IPS-NIHi11 (cell line): ENCODE measurements at regions not wholly inside any gene's neighbourhood (a gene's known extent, or its start where the extent isn't known, plus 50 kb on each side); places are given as distances from the start of the nearest gene placed in this dataset.
"Not testable (repeated sequence)": the region's sequence is repeated elsewhere in the genome, so short reads cannot be mapped to it uniquely, and the experiment has no call there.

Experiments
- DNase-seq: peaks from one replicate; pipeline ENCODE4 v3.0.0; 2012; ENCODE audit warnings: mixed read lengths, low spot score

DNA sequence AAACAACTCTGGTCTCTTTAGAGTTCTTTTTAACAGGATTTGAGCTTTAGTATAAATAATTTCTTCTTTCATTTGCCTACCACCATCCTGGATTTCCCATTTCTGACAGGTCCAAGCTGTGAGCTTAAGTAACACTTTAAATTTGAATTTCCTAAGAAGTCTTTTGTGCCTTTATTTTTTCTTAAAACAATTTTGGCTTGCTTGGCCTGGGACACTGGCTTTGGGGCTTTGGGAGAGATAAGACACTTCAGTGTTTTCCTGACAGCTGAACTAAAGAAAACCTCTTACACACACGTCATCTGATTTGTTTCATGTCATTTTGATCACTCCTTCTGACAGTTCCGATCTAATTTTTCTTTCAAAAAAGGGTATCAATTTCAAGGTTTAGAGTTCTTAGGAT lies 121.3 kb upstream of the BMPER start:
- DNase-seq: no peak

DNA sequence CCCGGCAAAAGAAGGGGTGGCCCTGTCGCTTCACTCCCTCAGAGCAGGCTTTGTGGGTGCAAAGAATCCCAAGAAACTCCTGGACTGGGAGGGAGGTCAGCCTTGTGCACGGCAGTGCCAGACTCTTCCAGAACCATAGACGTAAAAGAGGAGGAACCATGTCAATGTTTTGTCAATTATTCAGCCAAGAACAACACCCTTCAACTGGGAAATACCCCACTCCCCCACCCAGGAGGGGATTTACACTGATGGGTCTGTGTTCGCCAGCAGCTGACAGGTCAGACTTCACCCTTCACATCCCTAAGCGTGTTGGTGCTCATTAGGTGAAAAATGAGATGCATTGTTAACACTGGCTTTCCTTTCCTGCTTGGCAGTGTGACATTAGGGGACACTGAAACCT lies 116.8 kb upstream of the BMPER start:
- DNase-seq: no peak

DNA sequence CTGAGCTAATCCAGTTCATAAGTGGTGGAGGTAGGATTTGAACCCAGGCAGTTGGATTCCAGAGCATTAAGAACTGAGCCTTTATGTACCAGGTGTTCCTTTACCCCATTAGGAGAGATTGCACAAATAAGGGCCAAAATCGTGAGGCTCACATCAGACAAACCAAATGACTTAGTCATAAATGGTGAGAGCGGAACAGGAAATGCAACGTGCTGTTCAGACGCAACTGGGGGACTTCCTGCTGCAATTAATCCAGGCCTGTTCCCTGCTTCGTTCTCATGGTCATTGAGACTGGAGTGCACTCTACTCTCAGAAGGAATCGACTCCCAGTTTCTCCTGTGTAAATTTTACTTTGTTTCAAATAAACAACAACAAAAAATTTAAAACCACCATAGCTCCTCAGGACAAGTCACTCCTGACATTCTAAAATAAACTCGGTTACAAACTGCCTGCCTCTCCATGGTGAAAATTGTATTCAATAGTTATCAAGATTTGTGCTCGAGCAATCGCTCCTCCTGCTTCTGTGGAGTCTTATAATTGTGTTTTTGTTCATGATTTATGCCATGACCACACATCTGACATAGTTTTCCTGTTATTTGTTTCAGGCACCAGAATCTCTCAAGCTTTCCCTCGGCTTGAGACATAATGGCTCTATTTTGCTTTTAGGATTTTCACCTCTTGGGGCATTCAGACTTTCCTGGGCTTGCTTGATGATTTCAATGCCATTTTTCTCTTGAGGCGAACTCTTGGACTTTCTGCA lies 115.3 kb upstream of the BMPER start:
- DNase-seq: no peak

DNA sequence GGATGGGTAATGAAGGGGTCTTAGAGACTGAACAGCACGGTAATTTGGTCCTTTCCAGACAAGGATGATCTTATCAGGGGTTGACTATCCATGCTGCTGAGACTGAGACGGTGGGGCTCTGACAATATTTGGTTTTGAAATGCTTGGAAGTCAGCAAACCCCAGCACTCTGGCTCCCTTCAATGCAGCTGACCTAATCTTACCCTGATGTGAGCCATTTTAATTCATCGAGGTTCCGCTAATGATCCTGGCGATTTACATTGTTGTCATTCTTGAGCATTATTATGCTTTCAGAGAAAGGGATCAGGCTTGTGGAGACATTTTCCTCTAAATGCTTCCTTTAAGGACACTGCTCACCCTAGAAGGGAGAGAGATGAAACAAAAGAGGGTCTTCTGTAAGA lies 114.6 kb upstream of the BMPER start:
- peak; percentile 21 for DNase-seq

DNA sequence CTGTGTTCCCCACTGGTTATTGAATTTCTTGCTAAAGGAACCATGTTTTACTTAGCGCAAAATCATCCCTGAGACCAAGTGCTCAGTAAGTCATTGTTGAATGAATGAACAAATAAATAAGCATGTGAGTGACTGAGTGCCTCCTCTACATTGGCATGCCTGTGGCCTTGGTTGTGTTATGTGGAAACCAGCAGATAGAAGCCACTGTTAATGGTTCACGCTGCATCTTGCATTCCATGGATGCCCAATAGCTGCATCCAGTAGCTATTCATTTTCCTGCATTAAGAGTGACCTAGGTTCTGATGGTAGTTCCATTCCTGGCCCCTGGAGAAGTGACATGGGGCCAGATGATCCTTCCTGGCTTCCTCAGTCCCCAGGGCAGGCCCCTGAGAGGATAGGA lies 113.3 kb upstream of the BMPER start:
- no peak for DNase-seq

DNA sequence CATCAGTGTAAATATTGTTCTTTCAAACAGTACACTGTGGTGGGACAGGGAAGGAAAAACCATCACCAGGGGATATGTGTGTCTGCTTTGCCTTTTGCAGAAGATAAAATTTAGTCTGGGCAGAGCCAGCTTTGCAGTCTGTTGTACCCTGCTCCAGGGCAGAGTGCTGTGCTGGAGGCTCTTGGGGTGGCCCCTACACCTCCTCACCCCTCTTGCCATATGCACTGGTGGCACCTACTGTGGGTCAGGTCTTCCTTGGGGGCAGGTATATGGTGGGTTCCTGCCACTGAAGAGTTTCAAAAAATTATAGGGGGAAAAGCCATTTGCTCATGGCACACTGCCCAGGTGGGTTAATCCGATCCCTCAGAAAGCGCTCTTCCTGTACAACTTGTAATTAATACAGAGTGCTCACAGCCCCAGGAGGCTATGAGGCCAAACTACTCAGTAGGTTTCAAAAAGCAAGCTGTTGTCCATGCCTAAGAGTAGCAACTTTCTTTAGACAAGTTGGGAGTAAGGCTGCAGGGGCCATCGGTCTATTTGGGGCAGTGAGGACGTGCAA lies 112.7 kb upstream of the BMPER start:
- no peak for DNase-seq

DNA sequence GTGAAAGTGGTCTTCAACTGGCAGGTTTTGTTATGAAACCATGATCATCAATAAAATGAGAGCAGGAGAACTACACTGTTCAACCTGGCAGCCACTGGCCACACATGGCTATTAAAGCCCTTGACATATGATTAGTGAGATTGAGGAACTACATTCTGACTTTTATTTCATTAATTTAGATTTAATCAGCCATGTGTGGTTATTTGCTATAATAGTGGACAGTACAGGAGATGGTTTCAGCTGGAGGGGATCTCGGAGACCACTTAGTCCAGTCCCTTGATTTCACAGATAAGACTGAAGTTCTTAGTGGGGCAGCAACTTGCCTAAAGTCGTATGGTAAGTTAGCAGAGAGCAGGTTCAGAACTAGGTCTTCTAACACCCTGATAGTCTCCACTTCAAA lies 111.7 kb upstream of the BMPER start:
- DNase-seq: no peak

DNA sequence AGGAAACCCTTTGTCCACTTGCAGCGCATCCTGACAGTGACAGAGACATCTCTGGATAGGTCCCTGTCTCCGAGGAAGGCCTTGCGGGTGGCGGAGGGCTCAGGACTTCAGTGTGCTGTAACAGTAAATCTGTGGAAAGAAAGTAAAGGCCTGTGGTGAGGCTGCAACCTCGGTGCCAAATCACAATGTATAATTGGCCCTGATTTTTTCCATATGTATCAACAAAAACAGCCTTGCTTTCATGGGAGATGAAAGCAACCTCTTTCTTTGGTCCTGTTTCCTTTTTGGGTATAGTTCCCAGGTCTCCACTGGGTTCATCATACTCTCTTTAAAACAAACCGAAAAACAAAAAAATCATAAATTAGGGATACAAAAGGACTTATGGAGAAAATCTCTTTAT lies 110.9 kb upstream of the BMPER start:
- no peak for DNase-seq

DNA sequence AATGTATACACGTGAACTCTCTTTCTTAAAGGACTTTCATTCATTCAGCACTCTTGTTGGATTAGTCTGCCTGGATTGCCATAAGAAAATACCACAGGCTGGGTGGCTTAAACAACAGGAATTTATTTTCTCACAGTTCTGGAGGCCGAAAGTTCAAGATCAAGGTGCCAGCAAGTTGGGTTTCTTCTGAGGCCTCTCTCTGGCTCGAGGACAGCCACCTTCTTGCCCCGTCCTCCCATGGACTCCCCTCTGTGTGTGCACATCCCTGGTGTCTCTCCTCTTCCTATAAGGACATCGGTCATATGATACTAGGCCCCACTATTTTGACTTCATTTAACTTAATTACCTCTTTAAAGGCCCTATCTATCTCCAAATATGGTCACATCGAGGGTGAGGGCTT lies 110.4 kb upstream of the BMPER start:
- no peak for DNase-seq

DNA sequence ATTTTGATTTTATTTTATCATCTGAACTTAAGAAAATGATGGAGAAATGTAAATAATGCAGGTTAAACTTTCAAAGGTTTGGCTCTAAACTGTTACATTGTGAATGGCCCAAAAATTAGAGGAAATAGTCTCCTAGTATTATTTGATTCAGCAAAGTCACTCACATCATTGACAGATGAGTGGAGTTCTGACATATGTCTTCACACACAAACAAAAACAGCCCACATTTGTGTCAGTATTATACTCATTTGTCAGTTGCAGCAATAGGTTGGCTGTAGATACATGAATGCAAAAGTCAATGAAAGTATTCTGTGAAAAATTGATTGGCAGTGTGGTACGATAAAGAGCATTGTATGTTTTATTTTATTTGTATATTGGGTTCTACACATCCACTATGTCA lies 108.8 kb upstream of the BMPER start:
- DNase-seq: no peak

DNA sequence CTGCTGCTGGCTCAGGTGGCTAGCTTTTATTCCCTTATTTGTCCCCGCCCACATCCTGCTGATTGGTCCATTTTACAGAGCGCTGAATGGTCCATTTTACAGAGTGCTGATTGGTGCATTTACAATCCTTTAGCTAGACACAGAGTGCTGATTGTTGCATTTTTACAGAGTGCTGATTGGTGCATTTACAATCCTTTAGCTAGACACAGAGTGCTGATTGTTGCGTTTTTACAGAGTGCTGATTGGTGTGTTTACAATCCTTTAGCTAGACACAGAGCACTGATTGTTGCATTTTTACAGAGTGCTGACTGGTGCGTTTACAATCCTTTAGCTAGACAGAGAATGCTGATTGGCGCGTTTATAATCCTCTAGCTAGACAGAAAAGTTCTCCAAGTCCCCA lies 107.8 kb upstream of the BMPER start:
- not testable (repeated sequence) for DNase-seq

DNA sequence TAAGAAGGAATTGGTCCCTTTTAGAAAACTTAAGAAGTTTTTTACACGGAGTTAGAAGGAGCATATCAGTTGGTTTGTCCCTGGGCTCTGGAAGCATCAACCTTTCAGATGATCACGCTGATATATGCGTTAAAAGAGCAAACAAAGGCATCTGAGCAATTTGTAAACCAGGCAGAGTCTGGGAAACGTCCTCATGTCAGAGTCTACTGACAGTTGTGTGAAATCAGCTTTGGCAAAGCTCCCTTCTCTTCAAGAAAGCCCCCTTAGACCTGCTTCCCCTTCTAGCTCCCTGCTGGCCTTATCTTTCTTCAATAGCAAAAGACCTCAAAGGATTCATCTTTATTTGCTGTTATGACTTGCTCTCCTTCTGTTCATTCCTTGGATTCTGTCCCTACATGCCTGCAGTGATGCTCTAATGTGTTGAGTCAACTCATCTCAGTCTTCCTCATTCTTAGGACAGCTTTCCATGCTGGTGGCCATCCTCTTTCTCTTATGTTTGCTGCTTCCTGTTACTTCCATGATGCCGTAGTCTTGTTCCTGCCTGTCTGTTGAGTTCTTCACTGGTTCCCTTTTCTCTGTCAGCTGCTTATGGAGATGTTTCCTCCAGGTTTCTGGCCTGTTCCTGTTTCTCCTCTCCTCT lies 106.5 kb upstream of the BMPER start:
- no peak for DNase-seq

DNA sequence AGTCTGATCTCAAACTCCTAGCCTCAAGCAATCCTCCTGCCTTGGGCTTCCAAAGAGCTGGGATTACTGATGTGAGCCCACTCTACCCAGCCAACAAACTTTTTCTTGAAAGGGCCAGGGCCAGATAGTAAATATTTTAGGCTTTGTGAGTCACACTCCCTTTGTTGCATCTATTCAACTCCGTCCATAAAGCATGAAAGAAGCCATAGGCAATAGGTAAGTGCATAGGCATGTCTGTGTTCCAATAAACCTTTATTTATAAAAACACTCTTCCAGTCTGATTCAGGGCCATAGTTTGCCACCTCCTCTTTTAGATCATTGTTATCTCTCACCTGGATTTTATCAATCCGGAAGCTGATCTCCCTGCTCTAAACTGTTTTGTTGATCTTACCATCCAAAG lies 105.6 kb upstream of the BMPER start:
- DNase-seq: no peak

DNA sequence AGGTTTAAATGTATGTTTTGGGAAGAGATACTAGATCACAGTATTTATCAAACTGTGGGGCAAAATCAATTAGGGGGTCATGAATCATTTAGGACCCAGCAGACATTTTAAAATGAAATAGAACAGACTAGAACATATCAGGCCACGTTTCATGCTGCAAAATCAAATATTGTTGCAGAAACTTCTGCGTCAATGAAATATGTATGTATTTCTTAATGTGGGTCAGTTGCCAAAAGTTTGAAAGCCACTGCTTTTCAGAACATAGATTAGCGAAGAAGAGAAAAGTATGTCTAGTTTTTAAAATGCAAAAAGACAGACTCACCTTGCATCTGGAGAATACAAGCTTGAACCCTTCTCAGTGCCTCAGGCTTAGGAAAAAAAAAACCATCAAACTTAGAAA lies 102.7 kb upstream of the BMPER start:
- no peak for DNase-seq

DNA sequence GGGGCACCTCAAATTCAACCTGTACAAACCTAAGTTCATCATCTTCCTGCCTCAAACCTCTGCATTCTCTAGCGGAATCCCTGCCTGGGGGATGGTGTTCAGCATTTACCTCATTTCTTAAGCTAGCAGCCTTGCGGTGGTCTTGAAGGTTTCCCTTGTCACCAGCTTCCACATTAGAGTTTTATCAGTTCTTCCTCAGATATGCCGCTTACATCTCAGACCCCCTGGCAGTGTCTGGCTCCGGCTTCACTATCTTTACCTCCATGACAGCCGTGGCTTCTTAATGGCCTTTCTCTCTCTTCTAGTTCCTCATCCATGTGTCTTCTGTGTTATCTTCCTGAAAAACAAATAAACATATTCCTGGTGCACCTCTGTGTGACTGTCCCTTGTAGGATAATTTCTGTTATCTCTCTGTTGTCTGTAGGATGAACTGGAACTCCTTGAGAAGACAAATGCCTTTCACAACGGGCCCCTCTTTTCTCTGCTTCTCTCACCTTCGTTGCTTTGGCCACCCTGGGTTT lies 101.1 kb upstream of the BMPER start:
- DNase-seq: no peak

DNA sequence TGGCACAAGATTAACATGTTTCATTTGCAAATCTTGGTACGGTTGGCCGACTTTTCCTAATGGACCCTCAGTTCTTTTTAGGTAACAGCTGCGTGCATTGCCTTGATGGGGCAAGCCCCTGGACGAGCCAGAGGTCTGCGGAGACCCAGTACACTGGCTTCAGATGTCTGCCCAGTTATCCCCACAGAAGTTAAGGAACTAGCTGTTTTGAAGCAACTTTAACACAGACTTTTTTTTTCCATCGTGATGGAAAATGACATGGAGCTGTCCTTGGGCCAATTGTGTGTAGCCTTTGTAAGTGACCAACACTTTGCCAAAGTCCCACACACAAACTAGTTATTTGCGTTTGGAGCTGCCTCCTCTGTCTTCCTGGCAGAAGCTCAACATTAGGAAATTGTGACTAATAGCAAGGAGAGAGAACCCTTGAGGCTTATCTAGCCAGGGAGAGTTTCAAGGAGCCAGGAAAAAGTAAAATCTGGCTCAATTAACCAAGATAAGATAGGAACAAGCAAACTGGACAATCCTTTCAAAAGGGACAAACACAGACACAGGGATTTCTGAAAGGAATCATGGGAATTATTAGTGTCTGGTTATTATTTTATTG lies 99.6 kb upstream of the BMPER start:
- no peak for DNase-seq

DNA sequence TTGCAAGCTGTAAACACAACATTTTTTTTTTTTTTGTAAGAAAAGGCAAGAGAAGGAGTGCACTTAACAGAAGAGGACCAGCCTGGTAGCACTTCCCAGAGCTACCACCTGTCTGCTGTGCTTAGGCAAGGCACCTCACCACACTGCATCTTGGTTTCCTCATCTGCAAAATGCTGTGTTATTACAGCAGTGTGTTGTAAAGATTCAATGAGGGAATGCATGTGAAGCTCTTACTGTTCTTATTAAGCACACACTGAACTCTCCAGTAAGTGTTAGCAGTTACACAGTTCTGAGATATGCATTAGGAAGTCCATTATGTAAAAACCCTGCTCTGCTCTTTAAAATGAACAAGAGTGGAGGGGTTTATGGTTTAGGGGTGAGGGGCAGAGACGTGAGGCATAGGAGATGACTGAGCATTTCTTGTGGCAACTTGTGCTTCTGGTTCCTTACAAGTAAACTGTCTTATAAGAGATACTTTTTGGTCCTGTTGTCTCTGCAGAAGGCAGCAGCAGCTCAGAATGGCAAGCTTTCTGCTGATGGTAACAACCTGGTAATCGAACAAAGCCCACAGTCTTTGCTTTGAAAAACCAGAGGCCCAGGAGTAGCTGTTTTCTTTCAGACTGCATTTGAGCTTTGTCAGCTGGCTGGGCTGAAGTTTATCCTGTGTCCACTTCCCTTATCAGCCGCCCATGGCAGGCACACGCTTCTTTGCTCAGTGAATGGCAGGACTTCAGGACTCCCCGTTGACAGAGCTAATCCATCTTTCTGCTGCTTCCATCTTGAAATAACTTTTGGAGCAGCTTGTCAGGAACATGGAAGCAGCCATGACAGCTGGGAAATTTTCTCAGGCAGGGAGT lies 98.8 kb upstream of the BMPER start:
- DNase-seq: no peak

DNA sequence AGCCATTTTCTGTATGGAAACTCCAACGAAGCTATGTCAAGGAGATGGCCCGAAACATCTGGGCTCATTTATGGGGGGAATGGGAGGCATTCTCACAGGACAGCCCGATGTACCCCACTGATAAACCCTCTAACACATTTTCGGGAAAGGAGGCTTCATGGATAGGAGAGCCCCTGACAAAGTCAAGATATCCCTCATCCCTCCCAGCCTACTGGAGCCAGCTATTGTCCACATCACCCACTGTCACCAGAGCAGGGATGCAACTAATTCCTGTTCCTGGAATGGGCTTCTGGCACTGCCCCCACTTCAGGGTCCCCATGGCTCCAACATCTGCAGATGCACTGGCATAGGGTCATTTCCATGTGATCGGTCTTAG lies 98.2 kb upstream of the BMPER start:
- DNase-seq: no peak

DNA sequence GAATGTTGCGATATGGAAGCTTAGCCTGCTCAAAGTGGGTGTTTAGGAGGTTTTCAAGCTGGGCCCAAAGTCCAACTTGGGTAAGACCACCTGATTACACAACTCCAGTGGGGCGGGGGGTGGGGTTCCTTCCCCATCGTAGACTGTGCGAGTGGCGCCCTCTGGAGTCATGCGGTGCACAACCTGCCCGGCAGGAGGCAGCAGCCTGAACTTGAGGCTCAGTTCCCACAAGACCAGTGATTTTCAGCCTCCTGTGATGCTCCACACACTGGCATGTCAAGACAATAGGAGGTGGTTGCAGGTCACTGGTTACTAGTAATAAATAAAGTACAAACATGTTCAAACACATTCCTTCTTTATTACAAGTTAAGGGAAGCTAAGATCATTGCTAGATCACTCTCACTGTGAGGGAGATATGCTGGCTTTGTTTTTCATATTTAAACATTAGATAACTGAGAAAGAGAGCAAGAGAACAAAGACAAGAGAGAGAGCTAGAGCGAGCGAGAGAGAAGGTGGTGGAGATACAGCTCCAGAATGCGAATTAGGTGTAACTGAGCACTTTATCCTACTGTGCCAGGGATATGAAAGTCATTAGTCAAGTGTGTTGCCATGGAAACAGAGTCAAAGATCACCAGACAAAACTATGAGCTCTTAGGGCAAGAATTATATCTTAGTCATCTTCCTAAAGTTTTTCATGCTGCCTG lies 97.4 kb upstream of the BMPER start:
- peak; percentile 72 for DNase-seq

DNA sequence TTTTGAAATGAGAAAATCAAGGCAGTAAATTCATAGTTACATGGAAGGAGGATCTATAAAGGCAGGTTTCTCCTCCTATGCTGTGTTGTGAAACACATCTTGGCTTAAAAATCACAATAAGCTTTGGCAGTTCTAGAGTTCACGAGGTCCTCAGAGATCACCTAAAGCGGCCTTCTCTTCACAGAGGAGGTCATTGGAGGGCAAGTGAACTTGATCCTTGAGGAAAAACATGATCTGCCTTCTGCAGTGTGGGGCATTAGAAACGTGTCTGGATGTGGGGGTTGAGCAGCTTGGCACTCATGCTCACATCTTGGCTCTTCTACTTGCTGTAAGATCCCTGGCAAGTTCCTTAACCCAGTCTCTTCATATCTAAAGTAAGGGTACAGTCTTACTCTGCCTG lies 96.1 kb upstream of the BMPER start:
- no peak for DNase-seq

DNA sequence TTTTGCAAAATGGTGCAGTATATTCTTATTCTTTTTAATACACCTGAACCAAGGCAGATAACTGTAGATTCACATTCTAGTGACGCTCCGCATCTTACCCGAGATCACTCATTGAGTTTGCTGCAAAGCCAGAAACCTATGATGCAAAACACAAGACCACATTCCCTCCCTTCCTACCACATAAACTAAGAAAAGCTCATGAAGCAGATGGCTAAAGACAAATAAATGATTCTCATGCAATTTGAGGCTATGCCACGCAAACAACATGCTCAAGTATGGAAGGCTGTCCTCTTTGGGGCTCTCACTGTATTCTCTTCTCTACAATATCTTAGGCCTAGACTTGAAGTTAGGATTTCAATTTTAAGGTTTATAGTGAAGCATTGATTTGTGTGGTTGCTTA lies 95.0 kb upstream of the BMPER start:
- DNase-seq: no peak

DNA sequence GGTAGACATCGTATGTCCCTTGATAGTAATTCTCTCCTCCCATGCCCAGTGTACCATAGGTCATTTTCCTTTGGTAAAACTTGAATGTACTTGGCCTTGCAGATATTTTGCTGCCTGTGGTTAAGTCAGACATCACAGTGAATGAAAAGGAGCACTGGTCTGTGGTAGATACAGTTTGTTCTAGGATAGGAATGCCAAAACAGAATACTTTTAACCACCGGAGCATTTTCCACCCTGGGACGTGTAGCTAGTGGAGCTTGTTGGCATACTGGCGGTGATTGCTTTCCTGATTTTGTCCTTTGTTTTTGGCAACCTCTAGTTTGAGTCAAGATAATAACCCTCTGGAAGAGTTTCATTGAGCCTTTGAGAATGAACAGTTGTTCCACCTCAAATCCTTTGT lies 92.0 kb upstream of the BMPER start:
- DNase-seq: no peak
